GM12878 (cell line): ENCODE measurements at regions not wholly inside any gene's neighbourhood (a gene's known extent, or its start where the extent isn't known, plus 50 kb on each side); places are given as distances from the start of the nearest gene placed in this dataset.

Source experiments
- ATAC-seq: fragments of 200-7000 bp; cut with Tn5 transposase; 3 replicates; pipeline ENCODE4 v1.9.1; 2020; ENCODE audit warnings: mild to moderate bottlenecking, moderate library complexity
- BruUV-seq: library from RNA; stranded (reverse); fragments of 400-500 nt; replicated peaks from 2 replicates; lab custom pipeline; 2021; lab: Mats Ljungman, UMichigan
- CTCF ChIA-PET: fragments of 300-600 bp; sonication (Branson Sonifier 250); formaldehyde crosslinking; extraction: SDS; loops from one replicate; lab custom pipeline; 2021; ENCODE audit warnings: inconsistent platforms; lab: Yijun Ruan, JAX
- POLR2A ChIA-PET: fragments of 350-600 bp; formaldehyde crosslinking; extraction: SDS; loops from one replicate; lab custom pipeline; 2021; ENCODE audit warnings: inconsistent platforms; lab: Charles Lee
- RAD21 ChIA-PET: fragments of 300-600 bp; sonication (Branson Sonifier 250); formaldehyde crosslinking; loops from one replicate; lab custom pipeline; 2023; ENCODE audit warnings: antibody characterized with exemption; ENCODE audit not compliant: unreplicated experiment; lab: Charles Lee
- SMC1A ChIA-PET: fragments of 300-600 bp; sonication (Branson Sonifier 250); formaldehyde crosslinking; loops from one replicate; lab custom pipeline; 2023; ENCODE audit not compliant: unreplicated experiment, uncharacterized antibody; lab: Charles Lee
- DNase-seq: peaks from one replicate; pipeline ENCODE4 v3.0.0-alpha.2; 2011; ENCODE audit warnings: low read depth, low spot score
- FAIRE-seq: peaks from 3 replicates; lab custom pipeline; 2011; peaks lifted over from hg19 to GRCh38; lab: Jason Lieb, UNC
- H2AFZ ChIP-seq: 2 replicates; pipeline ENCODE4 v1.6.0; 2011; ENCODE audit warnings: low read depth, low read length, control low read depth; ENCODE audit not compliant: control insufficient read depth
- H3K27ac ChIP-seq: 2 replicates; pipeline ENCODE4 v1.5.1; 2011; ENCODE audit warnings: control low read depth; ENCODE audit not compliant: control insufficient read depth, insufficient read depth
- H3K27me3 ChIP-seq, 2 experiments: replicated peaks in 1 of 2; 2 replicates each; pipeline versions ENCODE4 v1.6.0 to v1.6.1; 2011; ENCODE audit warnings: low read length in 1 of 2; ENCODE audit not compliant: control insufficient read depth in 2 of 2, insufficient read depth in 2 of 2
- H3K36me3 ChIP-seq, 2 experiments: 2 replicates each; pipeline ENCODE4 v1.5.1; 2011; ENCODE audit warnings: low read length in 1 of 2; ENCODE audit not compliant: control insufficient read depth in 2 of 2, insufficient read depth in 2 of 2
- H3K4me1 ChIP-seq: 2 replicates; pipeline ENCODE4 v1.6.1; 2011; ENCODE audit warnings: mild to moderate bottlenecking, low read length, moderate library complexity, mixed read lengths; ENCODE audit not compliant: control insufficient read depth, insufficient read depth
- H3K4me2 ChIP-seq: 2 replicates; pipeline ENCODE4 v1.6.0; 2011; ENCODE audit warnings: control low read depth; ENCODE audit not compliant: control insufficient read depth, insufficient read depth
- H3K4me3 ChIP-seq: fragments of 200-600 bp; sonication (generic); 2 replicates; pipeline ENCODE4 v1.5.1; 2016
- H3K79me2 ChIP-seq: 2 replicates; pipeline ENCODE4 v1.6.0; 2011; ENCODE audit warnings: low read length; ENCODE audit not compliant: control insufficient read depth, insufficient read depth
- H3K9ac ChIP-seq: 2 replicates; pipeline ENCODE4 v1.8.0; 2011; ENCODE audit warnings: low read length, control low read depth, mixed read lengths; ENCODE audit not compliant: control insufficient read depth, insufficient read depth
- H3K9me3 ChIP-seq: replicated peaks from 3 replicates; pipeline ENCODE4 v1.5.1; 2011; ENCODE audit warnings: mild to moderate bottlenecking, low read length; ENCODE audit not compliant: control insufficient read depth, insufficient read depth
- H4K20me1 ChIP-seq: 2 replicates; pipeline ENCODE4 v1.6.0; 2011; ENCODE audit not compliant: control insufficient read depth, insufficient read depth
- BHLHE40 ChIP-seq, 2 experiments: fragments of 450-650 bp in 1 of 2; IDR thresholded peaks; 2 replicates each; pipeline ENCODE4 v1.6.1; 2011 to 2017; ENCODE audit warnings: low read depth in 2 of 2, borderline replicate concordance in 1 of 2, improper control_type of control experiment in 1 of 2, low read length in 1 of 2, mild to moderate bottlenecking in 1 of 2
- CEBPB ChIP-seq, 2 experiments: fragments of 150-350 bp in 1 of 2; IDR thresholded peaks; 2 replicates each; pipeline ENCODE4 v1.6.1; 2012 to 2014; ENCODE audit warnings: low read depth in 2 of 2, low read length in 2 of 2, borderline replicate concordance in 1 of 2, inconsistent platforms in 1 of 2
- E2F8 ChIP-seq: fragments of 450-650 bp; IDR thresholded peaks from 2 replicates; pipeline ENCODE4 v1.6.1; 2018; ENCODE audit warnings: mild to moderate bottlenecking, low read depth, moderate library complexity; ENCODE audit not compliant: partially characterized antibody
- EZH2 ChIP-seq: IDR thresholded peaks from 2 replicates; pipeline ENCODE4 v1.6.1; 2012; ENCODE audit warnings: low read depth, mild to moderate bottlenecking, control low read depth, inconsistent platforms, low read length, borderline replicate concordance; ENCODE audit not compliant: control insufficient read depth
- FOXK2 ChIP-seq: fragments of 450-650 bp; IDR thresholded peaks from 2 replicates; pipeline ENCODE4 v1.6.1; 2017; ENCODE audit warnings: mild to moderate bottlenecking, moderate library complexity
- GABPA ChIP-seq: IDR thresholded peaks from 2 replicates; pipeline ENCODE4 v1.6.1; 2014; ENCODE audit warnings: antibody characterized with exemption, low read depth, mild to moderate bottlenecking, inconsistent platforms
- HDGF ChIP-seq: fragments of 450-650 bp; IDR thresholded peaks from 2 replicates; pipeline ENCODE4 v1.6.1; 2016; ENCODE audit warnings: antibody characterized with exemption
- MYB ChIP-seq: fragments of 150-350 bp; IDR thresholded peaks from 2 replicates; pipeline ENCODE4 v1.6.1; 2014; ENCODE audit warnings: mild to moderate bottlenecking, low read depth, low read length, borderline replicate concordance
- NFYA ChIP-seq: IDR thresholded peaks from 2 replicates; pipeline ENCODE4 v1.6.1; 2011; ENCODE audit warnings: low read depth, mild to moderate bottlenecking, low read length, improper control_type of control experiment, borderline replicate concordance
- RAD51 ChIP-seq: fragments of 450-650 bp; IDR thresholded peaks from 2 replicates; pipeline ENCODE4 v1.6.1; 2016; ENCODE audit warnings: moderate library complexity, mild to moderate bottlenecking, inconsistent platforms
- RUNX3 ChIP-seq: IDR thresholded peaks from 2 replicates; pipeline ENCODE4 v1.6.1; 2012; ENCODE audit warnings: low read length, inconsistent platforms
- SIN3A ChIP-seq: IDR thresholded peaks from 2 replicates; pipeline ENCODE4 v1.6.1; 2012; ENCODE audit warnings: low read depth, low read length, improper control_type of control experiment
- TARDBP ChIP-seq: IDR thresholded peaks from 2 replicates; pipeline ENCODE4 v1.6.1; 2016; ENCODE audit warnings: borderline replicate concordance
- TCF12 ChIP-seq: IDR thresholded peaks from 2 replicates; pipeline ENCODE4 v1.6.1; 2011; ENCODE audit warnings: low read depth, mild to moderate bottlenecking, low read length
- USF2 ChIP-seq: IDR thresholded peaks from 2 replicates; pipeline ENCODE4 v1.6.1; 2011; ENCODE audit warnings: low read depth, low read length, improper control_type of control experiment, borderline replicate concordance
- ZSCAN29 ChIP-seq: fragments of 450-650 bp; IDR thresholded peaks from 2 replicates; pipeline ENCODE4 v1.6.1; 2017; ENCODE audit warnings: mild to moderate bottlenecking, moderate library complexity
- WGBS: methylation state at CpG from one replicate; pipeline ENCODE4 v1.1.6; 2016; ENCODE audit warnings: low lambda C conversion rate; ENCODE audit not compliant: insufficient replicate concordance, insufficient coverage; ENCODE audit errors: missing lambda C conversion rate; 5-methylcytosine and 5-hydroxymethylcytosine counted together
- in situ Hi-C: fragments of 300-500 bp; cut with MboI; formaldehyde crosslinking; loops from 9 replicates; pipeline ENCODE4 v1.14.3; 2018; ENCODE audit warnings: mixed read lengths
- intact Hi-C: fragments of 100-400 bp; cut with micrococcal nuclease; formaldehyde crosslinking; loops from one replicate; pipeline ENCODE4 v1.14.2; 2022; ENCODE audit not compliant: unreplicated experiment
- TF ChIP-seq, protein P1 (sequence below): fragments of 450-650 bp; conservative IDR thresholded peaks from 2 replicates; pipeline ENCODE4 v1.6.1; 2017; ENCODE audit warnings: mild to moderate bottlenecking, moderate library complexity
- TF ChIP-seq, protein P2 (sequence below): fragments of 450-650 bp; IDR thresholded peaks from 2 replicates; pipeline ENCODE4 v1.6.1; 2018; ENCODE audit warnings: borderline replicate concordance, mild to moderate bottlenecking; ENCODE audit not compliant: partially characterized antibody

DNA sequence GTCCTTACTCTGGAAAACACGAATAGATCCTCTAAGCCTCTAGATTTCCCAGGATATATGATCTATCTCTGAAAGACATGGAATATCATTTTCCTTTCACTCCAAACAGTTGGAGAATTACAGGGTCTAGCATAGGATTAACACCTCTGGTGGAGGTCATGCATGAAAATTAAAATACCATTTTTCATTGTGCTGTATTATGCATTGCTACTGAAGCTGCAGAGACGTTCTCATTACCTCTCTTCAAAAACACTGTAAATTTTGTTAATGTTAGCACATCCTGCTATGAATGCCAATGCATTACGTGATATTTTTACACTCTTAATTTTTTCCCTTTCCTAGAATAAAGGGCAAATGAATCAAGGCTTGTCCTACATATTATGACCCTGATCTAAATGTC, 558.6 kb downstream of the TBC1D32 start:
- POLR2A ChIA-PET, result no interaction called here
- Histone ChIP-seq H2AFZ (no peak overlapping the region), H3K27ac (no peak overlapping the region), H3K4me2 (no peak overlapping the region), H3K9me3 (no peaks in the 10 kb centered on the region), H4K20me1 (no peaks in the 10 kb centered on the region), H3K36me3 (no peaks in the 10 kb centered on the region), H3K9ac (no peak overlapping the region), H3K4me3 (no peak overlapping the region), H3K4me1 (no peaks in the 10 kb centered on the region), H3K79me2 (no peaks in the 10 kb centered on the region), H3K27me3 (no peaks in the 10 kb centered on the region)
- FAIRE-seq (no peak), DNase-seq (no peak), ATAC-seq (no peak)
- RAD21 ChIA-PET, result no interaction called here
- no TSS peak for BruUV-seq
- intact Hi-C loops (loop anchor here (10.0 kb wide), 1 partner anchor 529 kb away; no protein-coding TSS in a partner anchor), in situ Hi-C loops (no loop called here)
- 2% methylated on average over 3 of the region's 3 CpGs for WGBS
- CTCF ChIA-PET, result no interaction called here
- SMC1A ChIA-PET, result no interaction called here
- no peak for TF ChIP-seq ZSCAN29
- TF ChIP-seq EZH2, result no peak
- no peak for TF ChIP-seq SIN3A
- no peak for TF ChIP-seq BHLHE40 (IDR thresholded peaks at IDR 0.05; ENCODE audit: borderline replicate concordance in 1 of 2, low read depth in 2 of 2, low read length in 1 of 2)
- TF ChIP-seq HDGF, result no peak
- TF ChIP-seq RAD51, result no peak
- TF ChIP-seq RUNX3, result no peak
- TF ChIP-seq FOXK2, result no peak
- TF ChIP-seq, protein P1, sequence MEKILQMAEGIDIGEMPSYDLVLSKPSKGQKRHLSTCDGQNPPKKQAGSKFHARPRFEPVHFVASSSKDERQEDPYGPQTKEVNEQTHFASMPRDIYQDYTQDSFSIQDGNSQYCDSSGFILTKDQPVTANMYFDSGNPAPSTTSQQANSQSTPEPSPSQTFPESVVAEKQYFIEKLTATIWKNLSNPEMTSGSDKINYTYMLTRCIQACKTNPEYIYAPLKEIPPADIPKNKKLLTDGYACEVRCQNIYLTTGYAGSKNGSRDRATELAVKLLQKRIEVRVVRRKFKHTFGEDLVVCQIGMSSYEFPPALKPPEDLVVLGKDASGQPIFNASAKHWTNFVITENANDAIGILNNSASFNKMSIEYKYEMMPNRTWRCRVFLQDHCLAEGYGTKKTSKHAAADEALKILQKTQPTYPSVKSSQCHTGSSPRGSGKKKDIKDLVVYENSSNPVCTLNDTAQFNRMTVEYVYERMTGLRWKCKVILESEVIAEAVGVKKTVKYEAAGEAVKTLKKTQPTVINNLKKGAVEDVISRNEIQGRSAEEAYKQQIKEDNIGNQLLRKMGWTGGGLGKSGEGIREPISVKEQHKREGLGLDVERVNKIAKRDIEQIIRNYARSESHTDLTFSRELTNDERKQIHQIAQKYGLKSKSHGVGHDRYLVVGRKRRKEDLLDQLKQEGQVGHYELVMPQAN, result no peak
- no peak for TF ChIP-seq CEBPB (IDR thresholded peaks at IDR 0.05; ENCODE audit: borderline replicate concordance in 1 of 2, low read depth in 2 of 2, low read length in 2 of 2)
- TF ChIP-seq MYB, result no peak
- TF ChIP-seq, protein P2, sequence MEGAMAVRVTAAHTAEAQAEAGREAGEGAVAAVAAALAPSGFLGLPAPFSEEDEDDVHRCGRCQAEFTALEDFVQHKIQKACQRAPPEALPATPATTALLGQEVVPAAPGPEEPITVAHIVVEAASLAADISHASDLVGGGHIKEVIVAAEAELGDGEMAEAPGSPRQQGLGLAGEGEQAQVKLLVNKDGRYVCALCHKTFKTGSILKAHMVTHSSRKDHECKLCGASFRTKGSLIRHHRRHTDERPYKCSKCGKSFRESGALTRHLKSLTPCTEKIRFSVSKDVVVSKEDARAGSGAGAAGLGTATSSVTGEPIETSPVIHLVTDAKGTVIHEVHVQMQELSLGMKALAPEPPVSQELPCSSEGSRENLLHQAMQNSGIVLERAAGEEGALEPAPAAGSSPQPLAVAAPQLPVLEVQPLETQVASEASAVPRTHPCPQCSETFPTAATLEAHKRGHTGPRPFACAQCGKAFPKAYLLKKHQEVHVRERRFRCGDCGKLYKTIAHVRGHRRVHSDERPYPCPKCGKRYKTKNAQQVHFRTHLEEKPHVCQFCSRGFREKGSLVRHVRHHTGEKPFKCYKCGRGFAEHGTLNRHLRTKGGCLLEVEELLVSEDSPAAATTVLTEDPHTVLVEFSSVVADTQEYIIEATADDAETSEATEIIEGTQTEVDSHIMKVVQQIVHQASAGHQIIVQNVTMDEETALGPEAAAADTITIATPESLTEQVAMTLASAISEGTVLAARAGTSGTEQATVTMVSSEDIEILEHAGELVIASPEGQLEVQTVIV, result no peak
- TF ChIP-seq NFYA, result no peak
- no peak for TF ChIP-seq TCF12
- no peak for TF ChIP-seq E2F8
- no peak for TF ChIP-seq USF2
- TF ChIP-seq TARDBP, result no peak
- no peak for TF ChIP-seq GABPA
